OCI-M2 (cell line): ENCODE measurements at regions not wholly inside any gene's neighbourhood (a gene's known extent, or its start where the extent isn't known, plus 50 kb on each side); places are given as distances from the start of the nearest gene placed in this dataset.

ENCODE experiments used
- DNase-seq: peaks from one replicate; lab custom pipeline; 2025; ENCODE audit not compliant: unreplicated experiment; lab: John Stamatoyannopoulos, UW

GRCh38 chr3:193827040-193827669 lies 234.1 kb downstream of the OPA1 start:
- DNase-seq, result no peak

GRCh38 chr3:193827871-193828270 lies 234.9 kb downstream of the OPA1 start:
- DNase-seq, result no peak

- DNase-seq, result no peak
Observed at GRCh38 chr3:193828477-193828876, 235.5 kb downstream of the OPA1 start.

GRCh38 chr3:193829781-193830180 lies 236.8 kb downstream of the OPA1 start:
- no peak for DNase-seq

DNA sequence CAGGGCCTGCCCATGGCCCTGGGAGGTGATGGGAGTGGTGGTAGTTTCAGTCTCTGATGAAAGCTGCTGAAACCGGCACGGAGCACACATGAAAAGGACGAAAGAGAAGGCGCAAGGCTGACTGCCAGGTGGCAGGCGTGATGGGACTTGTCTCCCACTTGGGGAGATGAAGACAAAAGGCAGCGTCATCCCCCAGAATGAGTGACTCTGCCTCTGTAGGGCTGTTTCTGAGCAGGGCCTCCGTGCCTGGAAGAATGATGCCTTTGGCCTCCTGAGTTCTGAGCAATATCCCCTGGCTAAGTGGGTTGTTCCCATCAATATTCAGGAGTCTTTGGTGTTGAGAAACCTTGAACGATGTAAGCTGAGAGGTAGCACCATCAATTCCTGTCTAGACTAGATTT lies 237.8 kb downstream of the OPA1 start:
- DNase-seq, result no peak

GRCh38 chr3:193831495-193832455 lies 238.8 kb downstream of the OPA1 start:
- DNase-seq, result no peak

DNA sequence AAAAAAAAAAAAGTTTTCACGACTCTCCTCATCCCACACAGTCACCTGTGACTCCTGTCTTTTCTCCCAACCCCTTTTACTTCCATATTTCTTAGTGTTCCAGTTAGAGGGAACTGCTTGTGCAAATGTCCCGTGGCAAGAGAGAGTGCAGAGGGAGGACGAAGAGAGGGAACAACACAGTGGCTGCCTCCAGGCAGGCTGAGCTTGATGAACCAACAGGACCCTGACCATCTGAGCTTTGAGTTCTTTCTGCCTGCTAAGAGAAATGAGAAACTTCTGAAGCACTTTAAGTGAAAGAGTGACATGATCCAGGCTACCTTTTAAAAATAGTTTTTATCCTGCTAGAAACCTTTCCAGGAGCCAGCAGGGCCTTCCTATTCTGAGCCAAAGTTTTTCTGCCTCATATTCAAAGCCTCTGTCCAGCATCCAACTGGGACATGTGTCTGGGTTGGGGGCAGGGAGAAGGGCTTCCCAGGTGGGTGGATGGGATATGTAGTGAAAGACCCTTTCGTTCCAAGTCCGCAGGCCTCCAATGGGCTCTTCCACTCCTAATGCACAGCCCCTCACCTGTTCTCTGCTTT lies 239.9 kb downstream of the OPA1 start:
- no peak for DNase-seq

- no peak for DNase-seq
Observed at GRCh38 chr3:193833592-193833991, 240.6 kb downstream of the OPA1 start.

- DNase-seq, result no peak
Observed at GRCh38 chr3:193835414-193835813, 242.4 kb downstream of the OPA1 start.

DNA sequence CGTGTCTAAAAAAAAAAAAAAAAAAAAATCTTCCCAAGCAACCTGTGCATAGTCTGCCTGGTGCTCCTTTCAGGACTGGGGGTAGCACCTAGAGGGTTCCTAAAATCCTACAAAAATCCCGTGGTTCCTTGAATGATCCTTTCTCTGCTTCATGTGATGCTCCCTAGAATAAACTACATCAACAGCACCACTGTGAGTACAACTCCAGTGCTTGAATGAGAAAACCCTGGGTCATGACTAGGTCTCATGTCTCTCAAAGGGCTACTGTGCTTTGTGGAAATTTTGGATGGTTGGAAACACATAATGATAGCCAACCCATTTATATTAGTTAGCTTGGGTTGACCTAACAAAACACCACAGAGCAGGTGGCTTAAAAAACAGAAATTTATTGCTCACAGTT lies 243.5 kb downstream of the OPA1 start:
- no peak for DNase-seq

DNA sequence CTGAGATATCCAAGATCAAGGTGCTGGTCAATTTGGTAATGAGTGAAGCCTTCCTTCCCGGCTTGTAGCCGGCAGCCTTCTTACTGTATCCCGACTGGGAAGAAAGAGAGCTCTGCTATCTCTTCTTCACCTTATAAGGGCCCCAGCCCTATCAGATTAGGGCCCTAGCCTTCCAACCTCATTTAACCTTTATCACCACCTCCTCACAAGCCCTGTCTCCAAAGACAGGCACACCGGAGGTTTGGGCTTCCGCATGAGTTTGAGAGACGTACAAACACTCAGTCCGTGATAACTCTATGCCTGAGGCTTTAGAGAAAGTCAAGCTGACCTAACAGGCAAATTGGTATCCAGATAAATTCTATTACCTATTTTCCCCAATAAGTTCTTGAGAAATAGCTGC lies 243.9 kb downstream of the OPA1 start:
- no peak for DNase-seq

GRCh38 chr3:193837347-193837827 lies 244.4 kb downstream of the OPA1 start:
- DNase-seq, result no peak

DNA sequence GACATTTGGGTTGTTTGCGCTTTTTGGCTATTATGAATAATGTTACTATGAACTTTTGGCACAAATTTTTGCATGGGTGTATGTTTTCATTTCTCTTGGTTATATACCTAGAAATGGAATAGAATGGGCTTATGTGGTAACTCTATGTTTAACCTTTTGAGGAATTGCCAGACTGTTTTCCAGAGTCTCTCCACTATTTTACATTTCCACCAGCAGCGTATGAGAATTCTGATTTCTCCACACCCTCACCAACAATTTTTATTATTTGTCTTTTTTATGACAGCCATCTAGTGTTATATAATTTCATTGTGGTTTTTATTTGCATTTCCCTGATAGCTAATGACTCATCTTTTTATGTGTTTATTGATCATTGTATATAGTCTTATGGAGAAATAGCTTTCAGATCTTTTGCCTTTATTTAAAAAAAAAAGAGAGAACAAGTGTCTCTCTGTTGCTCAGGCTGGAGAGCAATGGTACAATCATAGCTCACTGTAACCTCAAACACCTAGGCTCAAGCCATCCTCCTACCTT lies 247.2 kb downstream of the OPA1 start:
- DNase-seq, result no peak

GRCh38 chr3:193841581-193841980 lies 248.6 kb downstream of the OPA1 start:
- DNase-seq, result no peak

DNA sequence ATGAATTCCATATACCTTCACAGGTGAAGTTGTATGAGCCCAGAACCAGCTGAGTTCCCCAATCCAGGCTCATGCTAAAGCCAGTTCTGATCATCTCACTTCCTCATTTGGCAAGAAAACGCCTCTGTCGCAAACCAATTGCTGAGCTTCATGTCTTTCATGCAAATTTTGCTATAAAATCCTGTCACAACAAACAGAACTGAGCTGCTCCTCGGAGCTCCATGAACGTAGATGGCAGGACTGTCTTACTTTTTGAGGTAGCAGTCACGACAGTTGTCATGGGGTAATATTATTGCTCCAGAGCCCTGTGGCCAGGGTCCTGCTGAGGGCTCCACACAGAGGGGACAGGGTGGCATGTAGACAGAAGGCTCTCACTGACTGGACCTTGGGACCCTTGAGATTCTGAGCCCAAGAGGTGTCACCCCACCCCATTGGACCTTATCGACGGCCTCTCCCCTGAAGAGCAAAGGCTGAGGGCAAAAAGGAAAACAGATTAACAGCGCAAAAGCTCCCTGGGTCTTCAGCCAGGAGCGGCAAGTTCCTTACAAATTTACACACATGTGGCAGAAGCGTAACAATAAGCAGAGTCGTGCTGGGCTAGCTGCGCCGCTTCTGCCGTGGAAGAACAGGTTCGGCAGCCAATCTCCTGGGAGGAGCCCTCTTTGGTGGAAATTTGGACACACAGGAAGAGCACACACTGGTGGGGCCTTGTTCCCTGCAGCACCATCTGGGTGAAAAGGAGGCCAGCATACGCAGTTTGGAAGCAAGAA lies 249.2 kb downstream of the OPA1 start:
- DNase-seq, result no peak

DNA sequence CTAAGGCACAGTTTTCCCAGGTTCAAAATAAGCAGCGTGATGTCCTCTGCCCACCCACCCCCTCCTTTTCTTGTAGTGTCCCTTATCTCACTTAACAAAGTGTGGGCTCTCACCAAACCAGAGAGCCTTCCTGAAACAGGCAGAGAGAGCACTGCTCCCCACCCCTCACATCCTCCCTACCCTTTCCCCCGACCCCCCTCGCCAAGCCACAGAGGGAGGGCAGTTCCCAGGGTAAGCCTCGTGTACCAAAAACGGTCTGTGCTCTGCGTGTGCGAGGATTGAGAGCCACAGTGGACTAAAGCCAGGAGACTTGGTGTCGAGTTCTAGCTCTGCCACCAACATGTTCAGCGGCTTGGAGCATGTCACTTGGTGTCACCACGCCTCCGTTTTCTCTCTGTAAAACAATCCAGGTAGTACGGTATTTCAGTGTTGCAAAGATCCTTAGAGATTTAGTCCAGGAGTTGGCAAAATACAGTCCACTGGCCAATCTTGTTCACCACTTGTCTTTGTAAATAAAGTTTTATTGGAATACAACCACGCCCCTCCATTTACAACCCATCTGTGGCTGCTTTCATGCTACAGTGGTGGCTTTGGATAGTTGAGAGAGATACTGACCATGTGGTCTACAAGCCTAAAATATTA lies 249.9 kb downstream of the OPA1 start:
- DNase-seq, result peak; percentile 88

DNA sequence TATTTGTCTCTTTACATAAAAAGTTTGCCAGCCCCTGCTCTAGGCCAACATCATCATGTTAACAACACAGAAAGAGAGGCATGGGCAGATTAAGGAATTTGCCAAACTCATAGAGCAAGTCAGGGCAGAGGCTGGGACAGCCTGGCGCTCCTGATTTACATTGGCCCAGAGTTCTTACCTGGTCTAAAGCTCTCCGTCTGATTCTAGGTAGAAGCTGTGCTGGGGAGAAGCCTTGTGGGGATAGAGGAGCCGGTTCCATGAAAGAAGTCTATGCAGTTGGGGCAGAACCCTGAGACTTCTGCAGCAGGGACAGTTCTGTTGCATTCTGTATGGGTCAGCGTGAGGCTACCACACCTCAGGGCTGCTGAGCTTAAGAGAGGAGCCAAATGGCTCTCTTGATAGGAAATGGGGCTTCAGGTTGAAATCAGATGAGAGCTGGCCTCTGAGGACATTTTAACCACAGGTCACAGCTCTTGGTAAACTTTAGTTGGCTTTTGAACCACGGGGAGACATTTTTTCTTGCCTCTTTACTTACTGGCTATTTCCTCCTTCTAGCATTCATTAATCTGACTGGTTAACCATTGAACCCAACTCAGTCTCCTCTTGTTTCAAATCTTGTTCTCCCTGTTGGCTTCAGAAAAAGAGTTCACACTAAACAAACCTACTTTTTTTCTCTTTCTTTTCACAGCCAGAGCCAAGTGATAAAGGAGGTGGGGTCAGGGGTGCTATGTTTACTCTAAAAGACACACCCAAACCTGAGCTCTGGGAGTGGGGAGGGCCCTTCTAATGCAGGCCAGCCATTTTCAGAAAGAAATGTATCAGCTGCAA lies 250.7 kb downstream of the OPA1 start:
- DNase-seq, result no peak

GRCh38 chr3:193844472-193844871 lies 251.5 kb downstream of the OPA1 start:
- DNase-seq, result no peak

DNA sequence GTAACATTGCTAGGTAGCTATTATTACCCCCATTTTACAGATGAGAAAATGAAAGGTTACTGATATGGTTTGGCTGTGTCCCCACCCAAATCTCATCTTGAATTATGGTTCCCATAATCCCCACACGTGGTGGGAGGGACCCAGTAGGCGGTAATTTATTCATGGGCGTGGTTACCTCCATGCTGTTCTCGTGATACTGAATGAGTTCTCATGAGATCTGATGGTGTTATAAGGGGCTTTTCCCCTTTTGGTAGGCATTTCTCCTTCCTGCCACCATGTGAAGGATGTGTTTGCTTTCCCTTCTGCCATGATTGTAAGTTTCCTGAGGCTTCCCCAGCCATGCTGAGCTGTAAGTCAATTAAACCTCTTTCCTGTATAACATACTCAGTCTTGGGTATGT lies 252.1 kb downstream of the OPA1 start:
- DNase-seq, result no peak

DNA sequence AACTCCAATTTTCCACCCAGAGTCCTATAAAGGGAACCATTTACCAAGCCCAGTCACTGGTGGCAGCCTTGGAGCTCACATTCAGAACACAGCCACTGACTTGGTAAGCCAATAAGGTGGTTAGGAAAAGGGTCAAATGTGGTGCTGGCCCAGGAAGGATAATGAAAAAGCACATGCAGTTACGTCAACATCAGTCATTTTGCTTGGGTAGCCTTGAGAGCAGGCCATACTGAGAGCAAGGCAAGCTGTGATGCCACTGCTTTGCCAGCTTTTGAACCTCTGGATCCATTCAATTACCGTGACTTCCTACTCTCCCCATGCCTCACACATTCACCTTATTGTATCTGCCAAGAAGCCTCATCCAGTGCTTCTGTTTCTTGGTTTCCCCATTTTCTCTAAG lies 253.6 kb downstream of the OPA1 start:
- no peak for DNase-seq
